GM10847 (cell line): ENCODE measurements at regions not wholly inside any gene's neighbourhood (a gene's known extent, or its start where the extent isn't known, plus 50 kb on each side); places are given as distances from the start of the nearest gene placed in this dataset.

Source experiments
- POLR2A ChIP-seq: IDR thresholded peaks from 2 replicates; pipeline ENCODE4 v1.6.1; 2011; ENCODE audit not compliant: insufficient read length; ENCODE audit errors: extremely low read depth

DNA sequence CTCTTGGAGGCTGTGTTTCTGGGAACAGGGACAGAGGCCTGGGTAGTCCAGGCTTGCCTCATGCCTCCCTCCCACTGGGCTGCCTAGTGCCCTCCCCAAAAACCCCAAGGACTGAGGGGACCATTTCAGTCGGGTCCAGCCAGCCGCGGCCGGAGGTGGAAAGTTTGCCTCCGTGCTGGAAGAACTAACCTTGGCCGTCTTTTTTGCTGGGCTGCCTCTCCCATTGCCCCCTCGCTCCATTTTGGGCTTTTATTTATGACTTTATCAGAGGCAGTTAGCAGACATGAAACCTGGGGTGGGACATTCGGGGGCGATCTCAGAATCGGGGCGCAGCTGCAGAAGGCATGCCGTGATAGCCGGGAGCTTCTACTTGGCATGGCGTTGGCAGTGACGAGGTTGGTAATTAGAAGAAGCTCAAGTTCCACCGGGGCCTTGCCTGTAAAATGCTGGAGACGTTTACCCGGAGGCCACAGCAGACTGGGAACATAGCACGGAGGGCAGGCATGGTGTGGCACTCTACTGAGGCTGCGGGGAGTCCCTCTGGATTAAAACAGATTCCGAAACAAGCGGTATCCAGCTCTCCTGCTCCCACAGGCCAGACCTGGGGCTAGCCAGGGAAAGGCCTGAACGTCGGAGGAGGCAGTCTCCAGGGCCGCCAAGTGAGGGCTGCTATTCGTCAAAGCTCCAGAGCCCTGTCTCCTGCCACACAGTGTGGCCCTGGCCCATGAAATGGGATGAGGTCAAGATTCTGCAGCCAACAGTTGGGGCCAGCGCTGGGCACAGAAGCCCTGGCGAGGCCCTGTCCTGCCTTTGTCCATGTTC is 76.4 kb upstream of the PPARA start:
- TF ChIP-seq POLR2A = no peak

- no peak for TF ChIP-seq POLR2A
Measured at GRCh38 chr22:46074771-46075551, 75.4 kb upstream of the PPARA start.

- TF ChIP-seq POLR2A = no peak
Measured at GRCh38 chr22:46075764-46076531, 74.4 kb upstream of the PPARA start.

DNA sequence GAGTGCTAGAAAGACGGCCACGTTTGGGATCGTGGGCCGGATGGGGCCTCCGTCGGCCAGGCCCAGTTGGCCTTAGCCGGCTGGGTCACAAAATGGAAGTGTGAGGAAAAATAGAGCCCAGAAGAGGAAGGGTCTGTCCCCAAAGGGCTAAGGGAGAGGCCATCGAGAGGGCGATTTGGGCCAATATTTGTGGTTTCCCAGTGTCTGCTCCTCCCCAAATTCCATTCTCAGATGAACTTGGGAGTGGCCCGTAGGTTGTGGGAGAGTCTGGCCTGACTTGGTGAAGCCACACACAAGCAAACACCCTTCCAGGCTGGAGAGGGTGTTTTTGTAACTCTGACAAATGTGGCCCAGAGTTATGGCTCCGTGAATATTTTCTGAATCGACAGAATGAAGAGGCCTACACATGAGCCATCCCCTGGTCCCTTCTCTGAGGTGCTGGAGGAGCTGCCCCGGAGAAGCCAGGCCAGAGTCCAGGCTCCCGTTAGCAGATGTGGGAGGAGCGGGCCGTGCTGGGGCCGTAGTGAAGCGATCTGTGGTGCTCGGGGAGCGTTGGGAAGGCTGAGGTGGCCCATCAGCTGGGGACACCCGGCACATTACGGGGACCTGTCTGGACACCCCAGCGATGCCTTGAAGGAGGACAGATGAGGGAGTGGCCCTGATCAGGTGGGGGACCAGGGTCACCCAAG is 73.5 kb upstream of the PPARA start:
- no peak for TF ChIP-seq POLR2A

DNA sequence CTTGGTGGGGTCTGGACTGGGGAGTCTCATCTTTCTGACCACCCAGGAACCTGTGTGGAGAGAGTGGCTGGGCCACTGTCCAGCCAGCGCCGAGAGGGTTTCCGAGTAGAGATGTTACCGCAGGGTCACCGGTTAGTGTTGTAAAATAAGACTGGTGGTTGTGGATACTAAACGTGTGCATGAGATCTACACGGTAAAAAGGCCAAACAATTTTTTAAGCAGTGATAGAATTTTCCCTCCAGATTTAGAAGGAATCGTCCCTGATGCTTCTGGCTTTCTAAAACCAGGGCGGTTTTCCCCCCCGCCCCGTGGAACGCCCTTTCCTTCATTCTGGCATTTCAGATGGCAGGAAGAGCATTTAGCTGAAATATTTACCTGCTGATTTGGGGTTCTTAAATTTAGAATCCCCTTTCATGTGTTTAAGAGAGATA is 72.6 kb upstream of the PPARA start:
- no peak for TF ChIP-seq POLR2A

DNA sequence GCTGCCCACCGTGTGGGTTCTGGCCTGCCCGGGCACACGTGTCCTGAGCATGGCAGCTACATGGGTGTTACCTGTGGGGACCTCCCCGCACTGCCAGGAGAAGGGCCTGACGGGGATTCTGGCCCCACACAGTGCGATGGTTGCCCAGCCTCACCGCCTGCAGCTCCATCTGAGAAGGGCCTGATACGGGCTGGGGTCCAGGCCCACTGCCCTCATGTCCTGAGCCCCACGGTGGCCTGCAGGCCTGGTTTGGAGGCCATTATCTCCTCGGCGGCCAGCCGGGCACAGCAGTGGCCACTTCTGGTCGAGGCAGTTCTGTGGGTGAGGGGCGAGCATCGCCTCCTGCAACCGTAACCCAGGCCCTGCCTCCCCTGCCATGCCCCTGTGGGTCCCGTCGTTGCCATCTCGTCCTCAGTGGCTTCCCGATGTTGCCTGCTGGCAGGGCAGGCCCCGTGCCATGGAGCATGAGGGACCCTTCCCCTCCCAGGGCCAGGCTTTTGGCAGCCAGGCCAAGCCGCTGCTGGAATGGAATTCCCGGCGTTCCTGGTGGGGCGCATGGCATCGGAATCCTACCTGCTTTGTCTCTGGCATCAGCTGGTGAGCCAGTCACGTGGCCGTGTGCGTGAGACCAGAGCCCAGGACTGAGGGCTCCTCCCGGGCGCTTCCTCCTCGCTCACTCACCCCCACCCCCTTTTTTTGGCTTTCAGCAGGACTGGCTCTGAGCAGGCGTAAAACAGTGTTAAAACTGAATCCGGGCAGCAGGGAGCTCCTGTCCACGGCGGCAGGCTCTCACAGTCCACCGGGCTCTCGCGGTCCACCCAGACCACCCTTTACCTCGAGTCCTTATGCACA is 71.9 kb upstream of the PPARA start:
- no peak for TF ChIP-seq POLR2A

GRCh38 chr22:46079093-46079860 is 71.0 kb upstream of the PPARA start:
- TF ChIP-seq POLR2A = no peak

- TF ChIP-seq POLR2A = no peak
Measured at GRCh38 chr22:46079861-46080821, 70.2 kb upstream of the PPARA start.

DNA sequence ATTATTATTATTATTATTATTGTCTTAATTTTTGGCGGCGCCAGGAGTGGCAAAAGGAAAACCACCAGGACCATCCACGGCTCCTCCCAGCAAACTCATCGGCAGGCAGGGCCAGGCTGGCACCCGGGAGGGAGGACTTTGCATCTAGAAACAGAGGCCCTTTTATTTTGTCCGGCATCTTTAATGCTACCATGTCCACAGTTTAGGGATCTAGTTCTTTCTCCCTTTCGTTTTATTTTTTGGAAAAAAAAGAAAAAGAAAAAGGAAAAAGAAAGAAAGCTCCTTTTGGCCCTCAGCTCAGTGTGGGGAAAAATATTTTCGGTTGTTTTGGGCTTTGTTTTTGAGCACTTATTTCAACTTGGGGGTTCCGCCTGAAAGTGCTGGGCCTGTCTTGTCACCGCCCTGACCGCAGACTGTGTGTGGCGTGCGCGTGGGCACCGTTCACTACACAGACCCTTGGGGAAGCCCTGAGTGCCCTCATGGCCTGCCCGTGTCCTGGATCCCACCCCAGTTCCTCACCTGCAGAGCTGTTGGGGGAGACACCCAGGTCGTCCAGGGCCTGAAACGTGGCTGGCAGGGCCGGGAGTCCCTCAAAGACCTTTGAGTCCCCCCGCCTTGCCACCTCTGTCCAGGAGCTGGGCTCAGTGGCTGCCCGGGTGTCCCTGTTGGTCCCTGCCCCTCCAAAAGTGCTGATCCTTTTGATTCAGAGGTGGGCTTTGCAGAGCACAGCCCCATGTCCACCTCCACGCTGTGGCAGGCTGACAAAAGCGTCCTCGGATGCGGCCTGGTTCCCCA is 69.1 kb upstream of the PPARA start:
- TF ChIP-seq POLR2A = no peak

DNA sequence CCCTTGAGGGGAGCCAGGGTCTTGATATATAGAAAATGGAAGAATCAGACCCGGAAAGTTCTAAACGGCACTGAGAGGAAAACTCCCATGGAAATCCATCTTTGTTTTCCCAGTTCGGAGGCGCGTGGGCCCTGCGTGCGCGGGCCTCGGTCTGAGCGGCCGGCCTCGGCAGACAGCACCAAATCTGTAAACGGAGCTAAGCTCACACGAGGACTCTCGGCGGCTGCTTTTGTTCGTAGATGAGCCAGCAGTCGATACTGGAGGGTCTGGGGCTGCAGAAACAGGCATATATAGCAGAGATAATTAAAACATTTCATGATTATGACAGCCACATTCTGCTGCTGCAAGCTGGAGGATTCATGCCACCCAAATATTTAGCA is 68.5 kb upstream of the PPARA start:
- no peak for TF ChIP-seq POLR2A

GRCh38 chr22:46082633-46083032 is 67.7 kb upstream of the PPARA start:
- no peak for TF ChIP-seq POLR2A
